Inferior parietal cortex (tissue), 1 donor: ENCODE measurements at regions not wholly inside any gene's neighbourhood (a gene's known extent, or its start where the extent isn't known, plus 50 kb on each side); places are given as distances from the start of the nearest gene placed in this dataset.
"Not testable (repeated sequence)": the region's sequence is repeated elsewhere in the genome, so short reads cannot be mapped to it uniquely, and the experiment has no call there.

ENCODE experiments used
- DNase-seq: peaks from one replicate; pipeline ENCODE4 v3.0.0-alpha.2; 2016; ENCODE audit errors: extremely low spot score

DNA sequence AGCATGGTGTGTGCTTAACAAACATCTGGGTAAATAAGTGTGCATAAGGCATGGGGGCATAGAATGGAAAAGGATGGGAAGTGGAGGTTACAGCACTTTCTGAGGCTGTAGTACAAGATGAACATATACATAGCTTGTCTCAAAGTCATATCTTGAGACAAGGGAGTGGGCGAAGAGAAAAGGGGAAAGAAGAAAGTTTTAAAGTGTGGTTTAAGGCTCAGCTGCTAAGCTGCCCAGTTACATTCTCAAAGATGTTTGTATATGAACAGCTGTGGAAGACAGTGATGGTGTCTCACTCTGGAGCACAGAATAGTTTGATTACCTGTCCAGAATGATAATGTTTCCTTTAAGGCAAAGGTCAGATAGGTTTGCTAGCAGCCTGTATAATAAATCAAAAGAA, 61.9 kb upstream of the LANCL2 start:
- DNase-seq = no peak

DNA sequence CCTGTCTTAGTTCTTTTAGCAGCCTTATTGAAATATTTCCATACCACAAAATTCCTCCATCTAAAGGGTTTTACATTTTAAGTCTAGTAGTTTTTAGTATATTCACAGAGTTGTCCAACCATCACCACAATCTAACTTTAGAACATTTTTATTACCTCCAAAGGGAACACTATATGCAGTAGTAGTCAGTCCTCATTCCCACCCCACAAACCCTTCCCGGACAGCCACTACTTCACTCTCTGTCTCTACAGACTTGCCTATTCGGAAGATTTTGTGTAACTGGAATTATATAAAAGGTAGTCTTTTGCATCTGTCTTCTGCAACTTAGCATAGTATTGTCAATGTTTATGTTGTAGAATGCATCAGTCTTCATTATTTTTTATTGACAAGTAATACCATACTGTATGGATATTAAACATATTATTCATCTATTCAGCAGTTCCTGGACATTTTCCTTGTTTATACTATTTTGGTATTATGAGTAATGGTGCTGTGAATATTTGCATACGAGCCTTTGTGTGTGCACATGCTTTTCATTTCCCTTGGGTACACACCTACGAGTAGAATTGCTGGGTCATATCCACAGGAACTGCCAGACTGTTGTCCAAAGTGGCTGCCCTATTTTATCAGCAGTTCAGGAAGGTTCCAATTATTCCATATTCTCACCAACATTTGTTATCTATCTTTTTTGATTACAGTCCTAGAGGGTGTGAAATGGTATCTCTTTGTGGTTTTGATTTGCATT, 60.9 kb upstream of the LANCL2 start:
- DNase-seq = no peak

DNA sequence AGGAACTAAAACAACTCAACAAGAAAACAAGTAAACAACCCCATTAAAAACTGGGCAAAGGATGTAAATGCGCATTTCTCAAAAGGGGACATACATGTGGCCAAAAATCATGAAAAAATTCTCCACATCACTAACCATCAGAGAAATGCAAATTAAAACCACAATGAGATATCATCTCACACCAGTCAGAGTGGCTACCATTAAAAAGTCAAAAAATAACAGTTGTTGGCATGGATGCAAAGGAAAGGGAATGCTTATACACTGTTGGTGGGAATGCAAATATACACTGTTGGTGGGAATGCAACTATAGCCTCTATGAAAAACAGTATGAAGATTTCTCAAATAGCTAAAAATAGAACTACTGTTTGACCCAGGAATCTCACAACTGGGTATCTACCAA, 60.0 kb upstream of the LANCL2 start:
- no peak for DNase-seq

DNA sequence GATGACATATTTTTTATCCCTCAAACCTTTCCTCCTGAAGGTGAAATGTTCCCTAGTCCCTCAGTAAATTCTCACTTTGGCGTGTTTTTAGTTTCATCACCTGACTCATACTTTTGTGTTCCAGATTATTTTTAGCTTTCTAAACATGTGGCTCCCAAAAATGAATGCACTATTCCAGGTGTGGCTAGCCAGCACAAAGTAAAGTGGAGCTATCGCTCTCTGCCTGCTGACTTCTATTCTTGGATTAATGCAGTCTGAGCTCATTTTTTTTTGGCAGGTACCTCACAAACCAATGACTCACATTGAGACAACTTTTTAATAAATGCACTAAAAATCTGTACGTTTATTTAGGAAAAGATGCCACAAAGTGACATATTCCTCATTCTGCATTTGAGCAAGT, 58.8 kb upstream of the LANCL2 start:
- no peak for DNase-seq

DNA sequence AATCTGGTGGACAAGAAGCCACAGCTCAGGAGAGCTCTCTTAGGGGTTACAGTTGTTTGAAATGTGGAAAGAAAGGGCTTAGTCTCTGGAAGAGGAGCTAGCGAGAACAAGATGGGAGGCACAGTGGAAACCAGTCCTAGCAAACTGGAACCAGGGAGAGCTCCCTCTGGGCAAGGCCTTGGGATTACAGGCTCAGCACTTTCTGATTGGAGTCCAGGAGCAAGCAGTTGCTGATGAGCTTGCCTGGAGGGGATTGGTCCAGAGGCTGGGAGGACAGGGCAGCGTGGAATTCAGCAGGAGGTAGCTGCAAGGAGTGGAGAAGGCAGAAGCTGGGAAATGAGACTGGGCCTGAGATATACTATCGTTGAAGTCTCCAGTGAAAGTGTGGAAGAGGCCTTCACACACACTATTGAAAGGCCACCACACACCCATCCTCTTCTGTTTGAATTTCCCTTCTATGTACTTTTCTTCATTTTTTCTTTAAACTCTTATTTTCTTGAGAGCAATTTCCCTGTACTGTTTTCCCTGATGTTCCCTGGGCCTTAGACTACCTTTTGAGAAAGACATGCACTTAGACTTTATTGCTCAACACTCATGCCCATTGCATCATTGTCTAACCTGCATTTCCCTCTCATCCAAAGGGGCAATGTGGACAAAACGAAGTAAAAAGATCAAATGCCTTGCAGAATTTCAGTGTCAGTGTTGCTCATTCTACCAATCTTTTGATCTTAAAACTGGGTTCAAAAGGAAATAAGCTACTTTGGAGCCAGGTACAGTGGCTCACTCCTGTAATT, 57.8 kb upstream of the LANCL2 start:
- DNase-seq = no peak

DNA sequence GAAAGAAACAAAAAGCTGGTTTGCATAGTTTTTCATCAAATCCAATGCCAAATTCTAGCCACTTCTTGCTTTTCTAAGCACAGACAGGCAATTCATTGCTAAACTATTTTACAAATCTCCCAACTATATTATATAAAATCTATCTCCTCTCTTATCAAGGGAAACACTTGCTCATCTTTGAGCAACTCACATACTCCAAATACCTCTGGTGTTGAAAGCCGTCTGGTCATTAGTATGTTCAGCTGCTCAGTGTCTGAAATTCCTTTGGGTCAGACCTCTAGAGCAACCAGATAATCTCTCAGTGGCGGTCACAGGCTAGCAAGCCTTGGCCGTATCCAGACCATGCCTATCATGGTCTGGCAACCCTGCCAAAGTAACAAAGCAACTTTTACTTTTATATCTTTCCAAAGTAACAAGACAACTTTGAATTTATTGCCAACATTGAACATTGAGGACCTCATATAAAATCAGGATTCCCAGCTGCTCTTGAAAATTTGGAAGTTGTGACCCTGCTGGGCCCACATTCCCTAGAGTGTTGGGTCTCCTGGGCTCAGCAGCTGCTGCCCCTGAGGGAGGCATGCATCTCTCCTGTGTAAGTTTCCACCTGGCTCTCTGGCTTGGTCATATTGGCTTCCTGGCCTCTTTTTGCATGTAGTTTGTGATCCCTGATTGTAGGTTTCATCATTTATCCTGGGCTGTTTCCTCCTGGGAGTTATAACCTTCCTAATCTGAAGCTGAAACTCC, 56.8 kb upstream of the LANCL2 start:
- no peak for DNase-seq

DNA sequence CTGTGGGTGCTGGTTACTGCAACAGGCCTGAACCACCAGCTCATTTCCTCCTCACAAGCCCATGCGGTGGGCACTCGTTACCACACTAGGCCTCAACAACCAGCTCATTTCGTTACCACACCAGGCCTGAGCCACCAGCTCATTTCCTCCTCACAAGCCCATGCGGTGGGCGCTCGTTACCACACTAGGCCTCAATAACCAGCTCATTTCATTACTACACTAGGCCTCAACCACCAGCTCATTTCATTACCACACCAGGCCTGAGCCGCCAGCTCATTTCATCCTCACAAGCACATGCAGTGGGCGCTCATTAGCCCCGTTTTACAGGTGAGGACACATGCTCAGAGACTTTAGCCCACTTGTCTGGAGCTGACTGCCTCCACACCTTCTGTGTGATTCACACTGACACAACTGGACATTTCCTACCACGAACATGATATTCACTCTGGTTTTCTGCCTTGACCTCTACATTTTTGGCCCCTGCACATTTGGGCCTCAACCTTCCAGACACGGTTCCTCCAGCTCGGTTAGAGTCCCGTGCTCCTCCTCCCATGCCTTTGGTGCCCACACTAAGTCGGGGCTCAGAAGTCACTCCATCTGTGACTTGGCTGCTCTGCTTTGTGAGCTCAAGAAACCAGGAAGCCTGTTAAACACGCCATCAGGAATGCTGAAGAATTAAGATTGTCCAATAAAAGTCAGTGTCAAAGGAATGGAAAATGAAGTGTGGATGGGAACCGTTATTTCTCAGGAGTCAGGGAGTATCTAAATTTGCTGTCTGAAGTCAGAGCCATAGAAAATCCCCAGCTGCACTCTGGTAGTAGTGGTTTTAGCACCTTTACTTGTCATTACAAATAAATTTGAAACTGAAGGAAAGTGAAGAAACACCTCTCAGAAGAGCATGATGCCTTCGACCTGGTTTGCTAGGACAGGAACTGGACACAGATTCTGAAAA, 55.8 kb upstream of the LANCL2 start:
- DNase-seq = no peak

DNA sequence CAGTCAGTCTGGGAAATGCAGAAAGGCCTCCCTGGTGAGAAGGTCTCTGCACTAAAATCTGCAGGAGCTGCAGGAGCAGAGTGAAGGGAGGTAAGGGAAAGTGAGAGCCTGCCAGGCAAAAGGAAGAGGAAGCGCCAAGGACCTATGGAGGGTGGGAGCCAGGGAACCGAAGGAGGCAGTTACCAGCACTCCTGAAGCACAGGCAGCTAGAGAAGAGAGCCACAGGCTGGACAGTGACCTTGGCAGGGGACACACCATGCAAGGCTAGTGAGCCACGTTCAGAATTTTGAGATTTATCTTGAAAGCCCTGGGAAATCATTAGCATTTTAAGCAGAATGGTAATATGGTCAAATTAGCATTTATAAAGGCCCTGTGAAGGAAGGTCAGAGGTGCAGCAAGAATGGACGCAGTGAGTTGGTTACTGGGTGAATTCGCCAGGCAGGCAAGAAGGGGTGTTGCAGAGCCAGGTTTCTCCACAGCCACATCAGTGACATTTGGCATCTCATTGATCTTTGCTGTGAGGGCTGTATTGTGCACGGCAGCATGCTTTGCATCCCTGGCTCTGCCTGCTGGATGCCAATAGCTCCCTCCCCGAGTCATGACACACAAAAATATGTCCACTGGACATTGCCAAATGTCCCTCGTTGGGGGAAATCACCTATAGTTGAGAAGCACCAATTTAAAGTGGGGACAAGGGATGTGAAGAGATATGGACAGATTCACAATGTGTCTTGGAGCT, 54.7 kb upstream of the LANCL2 start:
- DNase-seq = no peak

DNA sequence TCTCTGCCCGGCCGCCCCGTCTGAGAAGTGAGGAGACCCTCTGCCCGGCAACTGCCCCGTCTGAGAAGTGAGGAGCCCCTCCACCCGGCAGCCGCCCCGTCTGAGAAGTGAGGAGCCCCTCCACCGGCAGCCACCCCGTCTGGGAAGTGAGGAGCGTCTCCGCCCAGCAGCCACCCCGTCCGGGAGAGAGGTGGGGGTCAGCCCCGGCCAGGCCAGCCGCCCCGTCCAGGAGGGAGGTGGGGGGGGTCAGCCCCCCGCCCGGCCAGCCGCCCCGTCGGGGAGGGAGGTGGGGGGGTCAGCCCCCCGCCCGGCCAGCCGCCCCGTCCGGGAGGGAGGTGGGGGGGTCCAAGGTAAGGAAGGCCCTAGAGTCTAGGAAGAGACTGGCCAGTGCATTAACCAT, 53.2 kb upstream of the LANCL2 start:
- DNase-seq = not testable (repeated sequence)

DNA sequence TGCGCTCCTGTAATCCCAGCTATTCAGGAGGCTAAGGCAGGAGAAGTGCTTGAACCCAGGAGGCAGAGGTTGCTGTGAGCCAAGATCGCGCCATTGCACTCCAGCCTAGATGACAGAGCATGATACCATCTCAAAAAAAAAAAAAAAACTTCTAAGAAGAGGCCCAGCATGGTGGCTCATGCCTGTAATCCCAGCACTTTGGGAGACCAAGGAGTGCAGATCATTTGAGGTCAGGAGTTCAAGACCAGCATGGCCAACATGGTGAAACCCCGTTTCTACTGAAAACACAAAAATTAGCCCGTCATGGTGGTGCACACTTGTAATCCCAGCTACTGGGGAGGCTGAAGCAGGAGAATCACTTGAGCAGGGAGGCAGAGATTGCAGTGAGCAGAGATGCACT, 51.5 kb upstream of the LANCL2 start:
- not testable (repeated sequence) for DNase-seq

DNA sequence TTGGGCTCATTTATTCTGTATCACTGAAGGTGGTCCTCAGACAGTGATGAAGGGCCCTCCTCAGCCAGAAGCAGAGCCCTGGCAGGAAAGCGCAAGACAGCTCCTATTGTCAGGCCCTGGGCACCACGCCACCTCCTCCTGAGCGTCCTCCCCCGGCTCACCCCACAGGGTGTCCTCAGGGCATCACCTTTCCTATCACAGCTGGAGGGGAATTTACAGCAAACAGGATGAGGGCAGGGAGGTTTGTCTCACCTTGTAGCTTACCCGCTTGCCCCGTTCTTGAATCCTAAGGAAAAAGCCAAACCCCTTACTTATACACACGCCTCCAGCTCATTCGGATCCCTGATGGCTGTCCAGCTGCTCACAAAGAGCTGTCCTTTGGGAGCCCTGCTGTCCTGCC, 50.2 kb upstream of the LANCL2 start:
- DNase-seq = no peak
